Osteoblast (primary cell): ENCODE measurements at regions not wholly inside any gene's neighbourhood (a gene's known extent, or its start where the extent isn't known, plus 50 kb on each side); places are given as distances from the start of the nearest gene placed in this dataset.

Experiments used
- DNase-seq: peaks from one replicate; pipeline ENCODE4 v3.0.0; 2011; ENCODE audit warnings: low spot score, mixed read lengths; ENCODE audit not compliant: insufficient read length; ENCODE audit errors: missing footprints
- H2AFZ ChIP-seq: 2 replicates; pipeline ENCODE4 v1.6.0; 2011; ENCODE audit warnings: mild to moderate bottlenecking, low read length
- H3K27ac ChIP-seq: 2 replicates; pipeline ENCODE4 v1.5.1; 2011; ENCODE audit warnings: mild to moderate bottlenecking, low read depth, low read length, moderate library complexity
- H3K27me3 ChIP-seq: 2 replicates; pipeline ENCODE4 v1.6.0; 2012; ENCODE audit warnings: mild to moderate bottlenecking, control low read depth, inconsistent platforms, low read length, moderate library complexity; ENCODE audit not compliant: insufficient read depth
- H3K36me3 ChIP-seq: 2 replicates; pipeline ENCODE4 v1.5.1; 2011; ENCODE audit warnings: mild to moderate bottlenecking, low read length, control low read depth, moderate library complexity; ENCODE audit not compliant: insufficient read depth
- H3K4me1 ChIP-seq: 2 replicates; pipeline ENCODE4 v1.5.1; 2011; ENCODE audit warnings: mild to moderate bottlenecking, low read length, control low read depth, moderate library complexity; ENCODE audit not compliant: insufficient read depth
- H3K4me2 ChIP-seq: 2 replicates; pipeline ENCODE4 v1.6.0; 2011; ENCODE audit warnings: mild to moderate bottlenecking, low read length; ENCODE audit not compliant: insufficient read depth
- H3K4me3 ChIP-seq: fragments of 200-600 bp; sonication (generic); 3 replicates; pipeline ENCODE4 v1.5.1; 2012; ENCODE audit warnings: mild to moderate bottlenecking, low read length, inconsistent platforms; ENCODE audit not compliant: insufficient read depth
- H3K79me2 ChIP-seq: 2 replicates; pipeline ENCODE4 v1.6.0; 2012; ENCODE audit warnings: mild to moderate bottlenecking, low read length, control low read depth, inconsistent platforms; ENCODE audit not compliant: insufficient read depth
- H3K9me3 ChIP-seq: 2 replicates; pipeline ENCODE4 v1.5.1; 2011; ENCODE audit warnings: low read depth, low read length, control low read depth
- H4K20me1 ChIP-seq: 2 replicates; pipeline ENCODE4 v1.6.0; 2012; ENCODE audit warnings: mild to moderate bottlenecking, low read length, control low read depth; ENCODE audit not compliant: insufficient read depth
- CTCF ChIP-seq: IDR thresholded peaks from 2 replicates; pipeline ENCODE4 v1.5.1; 2011; ENCODE audit warnings: mild to moderate bottlenecking, low read depth, low read length, moderate library complexity; ENCODE audit errors: extremely low read depth

GRCh38 chr20:17825252-17825959 lies 125.6 kb downstream of the BANF2 start:
- Histone ChIP-seq H2AFZ (peak overlapping the region; percentile 77), H4K20me1 (no peaks in the 10 kb centered on the region), H3K4me1 (peaks cover 12% of the 10 kb centered on the region), H3K9me3 (no peaks in the 10 kb centered on the region), H3K79me2 (no peaks in the 10 kb centered on the region), H3K27me3 (no peaks in the 10 kb centered on the region), H3K36me3 (no peaks in the 10 kb centered on the region), H3K27ac (no peak overlapping the region), H3K4me2 (no peak overlapping the region), H3K4me3 (no peak overlapping the region)
- no peak for TF ChIP-seq CTCF
- no peak for DNase-seq

DNA sequence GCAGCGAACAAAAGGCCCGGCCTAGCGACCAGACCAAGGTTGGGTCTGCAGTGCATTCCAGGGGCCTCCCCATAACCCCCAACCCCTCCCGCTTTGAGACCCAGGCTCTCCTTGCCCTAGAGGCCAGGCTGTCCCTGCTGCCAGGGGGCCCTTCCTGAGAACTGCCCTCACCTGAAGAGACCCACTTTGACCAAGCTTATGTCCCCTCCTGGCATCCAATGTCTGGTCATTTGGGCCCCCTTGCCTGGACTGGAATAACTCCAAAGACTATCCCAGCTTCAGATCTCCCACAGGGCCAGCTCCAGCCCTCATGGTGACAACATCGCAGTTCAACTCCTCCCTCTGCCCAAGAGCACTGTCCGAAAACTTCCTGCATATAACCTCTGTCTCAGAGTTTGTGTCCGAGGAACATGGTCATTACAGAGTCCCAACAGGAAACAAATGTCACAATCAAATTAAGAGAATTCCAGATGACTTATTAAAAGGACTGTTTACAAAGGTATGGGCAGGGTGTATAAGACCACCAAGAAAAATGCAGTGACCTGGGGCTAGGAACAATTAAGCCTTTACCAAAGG lies 125.0 kb downstream of the BANF2 start:
- TF ChIP-seq CTCF: no peak
- Histone ChIP-seq H4K20me1 (no peaks in the 10 kb centered on the region), H3K4me3 (no peak overlapping the region), H3K36me3 (no peaks in the 10 kb centered on the region), H3K27ac (no peak overlapping the region), H3K79me2 (no peaks in the 10 kb centered on the region), H3K27me3 (no peaks in the 10 kb centered on the region), H2AFZ (no peak overlapping the region), H3K4me2 (no peak overlapping the region), H3K4me1 (peaks cover 12% of the 10 kb centered on the region), H3K9me3 (no peaks in the 10 kb centered on the region)
- no peak for DNase-seq

GRCh38 chr20:17823409-17824144 lies 123.8 kb downstream of the BANF2 start:
- no peak overlapping the region for H3K4me2 ChIP-seq
- no peaks in the 10 kb centered on the region for H3K9me3 ChIP-seq
- H3K79me2 ChIP-seq: no peaks in the 10 kb centered on the region
- no peak overlapping the region for H2AFZ ChIP-seq
- H3K36me3 ChIP-seq: no peaks in the 10 kb centered on the region
- no peak overlapping the region for H3K4me3 ChIP-seq
- no peak overlapping the region for H3K27ac ChIP-seq
- TF ChIP-seq CTCF: no peak
- H3K27me3 ChIP-seq: no peaks in the 10 kb centered on the region
- H3K4me1 ChIP-seq: peaks cover 12% of the 10 kb centered on the region
- H4K20me1 ChIP-seq: no peaks in the 10 kb centered on the region
- no peak for DNase-seq
